DND-41 (cell line): ENCODE measurements at regions not wholly inside any gene's neighbourhood (a gene's known extent, or its start where the extent isn't known, plus 50 kb on each side); places are given as distances from the start of the nearest gene placed in this dataset.

Source experiments
- CTCF ChIP-seq: IDR thresholded peaks from 2 replicates; pipeline ENCODE4 v1.5.1; 2012; ENCODE audit warnings: borderline replicate concordance, low read length, moderate library complexity, mild to moderate bottlenecking; ENCODE audit not compliant: poor library complexity, severe bottlenecking; ENCODE audit errors: extremely low read depth
- EZH2 ChIP-seq: IDR thresholded peaks from 3 replicates; pipeline ENCODE4 v1.6.1; 2012; ENCODE audit warnings: borderline replicate concordance, low read depth, mild to moderate bottlenecking, moderate library complexity, low read length, inconsistent platforms; ENCODE audit not compliant: severe bottlenecking

GRCh38 chr11:128171506-128171905 lies 415.9 kb downstream of the ETS1 start:
- no peak for TF ChIP-seq CTCF
- no peak for TF ChIP-seq EZH2
